H9 (cell line): ENCODE measurements at regions not wholly inside any gene's neighbourhood (a gene's known extent, or its start where the extent isn't known, plus 50 kb on each side); places are given as distances from the start of the nearest gene placed in this dataset.

Experiments used
- DNase-seq: peaks from one replicate; pipeline ENCODE4 v3.0.0-alpha.2; 2017
- H2AFZ ChIP-seq: one replicate; pipeline ENCODE4 v1.6.1; 2013; ENCODE audit warnings: mild to moderate bottlenecking, low read length, control low read depth, moderate library complexity
- H2AK5ac ChIP-seq: 2 replicates; pipeline ENCODE4 v1.6.1; 2013; ENCODE audit warnings: low read length, control low read depth, mixed read lengths; ENCODE audit not compliant: insufficient read length
- H2BK120ac ChIP-seq: one replicate; pipeline ENCODE4 v1.6.1; 2013; ENCODE audit warnings: low read depth, mild to moderate bottlenecking, low read length, control low read depth, inconsistent platforms; ENCODE audit not compliant: poor library complexity, severe bottlenecking
- H2BK12ac ChIP-seq: 2 replicates; pipeline ENCODE4 v1.6.1; 2013; ENCODE audit warnings: low read length, control low read depth, mixed read lengths, low read depth; ENCODE audit not compliant: insufficient read length
- H2BK15ac ChIP-seq: 2 replicates; pipeline ENCODE4 v1.6.1; 2013; ENCODE audit warnings: low read depth, low read length, control low read depth
- H2BK20ac ChIP-seq: one replicate; pipeline ENCODE4 v1.6.1; 2013; ENCODE audit warnings: low read depth, mild to moderate bottlenecking, low read length, control low read depth, inconsistent platforms; ENCODE audit not compliant: poor library complexity, severe bottlenecking
- H2BK5ac ChIP-seq: 2 replicates; pipeline ENCODE4 v1.6.1; 2013; ENCODE audit warnings: low read length, control low read depth, mixed read lengths; ENCODE audit not compliant: insufficient read length
- H3K14ac ChIP-seq: 2 replicates; pipeline ENCODE4 v1.6.1; 2013; ENCODE audit warnings: low read length, control low read depth; ENCODE audit not compliant: insufficient read depth
- H3K18ac ChIP-seq: 2 replicates; pipeline ENCODE4 v1.6.1; 2013; ENCODE audit warnings: low read depth, mild to moderate bottlenecking, mixed read lengths, low read length, control low read depth; ENCODE audit not compliant: insufficient read length
- H3K23ac ChIP-seq: 2 replicates; pipeline ENCODE4 v1.6.1; 2013; ENCODE audit warnings: low read length, control low read depth, mixed read lengths, low read depth; ENCODE audit not compliant: insufficient read length
- H3K23me2 ChIP-seq: 2 replicates; pipeline ENCODE4 v1.6.1; 2013; ENCODE audit warnings: low read depth, mild to moderate bottlenecking, mixed read lengths, low read length, control low read depth; ENCODE audit not compliant: insufficient read length, poor library complexity, severe bottlenecking
- H3K27ac ChIP-seq: 2 replicates; pipeline ENCODE4 v1.5.1; 2013; ENCODE audit warnings: low read length, control low read depth, mixed read lengths, low read depth; ENCODE audit not compliant: insufficient read length
- H3K27me3 ChIP-seq: 2 replicates; pipeline ENCODE4 v1.6.1; 2013; ENCODE audit warnings: low read length, control low read depth, inconsistent platforms; ENCODE audit not compliant: insufficient read depth
- H3K4ac ChIP-seq: 2 replicates; pipeline ENCODE4 v1.6.1; 2013; ENCODE audit warnings: low read depth, mild to moderate bottlenecking, control low read depth, inconsistent platforms, low read length, moderate library complexity
- H3K4me1 ChIP-seq: 2 replicates; pipeline ENCODE4 v1.6.1; 2013; ENCODE audit warnings: low read length, control low read depth, inconsistent platforms; ENCODE audit not compliant: insufficient read depth
- H3K4me2 ChIP-seq: 2 replicates; pipeline ENCODE4 v1.6.1; 2013; ENCODE audit warnings: low read length, control low read depth, mixed read lengths; ENCODE audit not compliant: insufficient read length, insufficient read depth
- H3K56ac ChIP-seq: 2 replicates; pipeline ENCODE4 v1.6.1; 2013; ENCODE audit warnings: low read depth, mild to moderate bottlenecking, mixed read lengths, low read length, control low read depth; ENCODE audit not compliant: insufficient read length
- H3K79me1 ChIP-seq: 2 replicates; pipeline ENCODE4 v1.6.1; 2013; ENCODE audit warnings: low read depth, mild to moderate bottlenecking, moderate library complexity, low read length, control low read depth, inconsistent platforms; ENCODE audit not compliant: insufficient read depth, poor library complexity, severe bottlenecking
- H3K79me2 ChIP-seq: 2 replicates; pipeline ENCODE4 v1.6.1; 2013; ENCODE audit warnings: low read length, control low read depth, inconsistent platforms; ENCODE audit not compliant: insufficient read depth
- H3K9ac ChIP-seq: 2 replicates; pipeline ENCODE4 v1.6.1; 2013; ENCODE audit warnings: low read length, control low read depth, mixed read lengths; ENCODE audit not compliant: insufficient read length; ENCODE audit errors: extremely low read depth
- H3K9me3 ChIP-seq: one replicate; pipeline ENCODE4 v1.6.1; 2013; ENCODE audit warnings: low read depth, low read length, inconsistent platforms; ENCODE audit not compliant: control insufficient read depth
- H3T11ph ChIP-seq: one replicate; pipeline ENCODE4 v1.6.1; 2013; ENCODE audit warnings: mild to moderate bottlenecking, low read length, control low read depth, inconsistent platforms
- H4K20me1 ChIP-seq: one replicate; pipeline ENCODE4 v1.6.1; 2013; ENCODE audit not compliant: control insufficient read depth, insufficient read length, insufficient read depth
- H4K5ac ChIP-seq: 2 replicates; pipeline ENCODE4 v1.6.1; 2013; ENCODE audit warnings: low read depth, mild to moderate bottlenecking, mixed read lengths, low read length, control low read depth; ENCODE audit not compliant: insufficient read length
- H4K8ac ChIP-seq: replicated peaks from 2 replicates; pipeline ENCODE4 v1.6.1; 2013; ENCODE audit warnings: low read length, control low read depth, mixed read lengths, low read depth; ENCODE audit not compliant: insufficient read length
- H4K91ac ChIP-seq: 2 replicates; pipeline ENCODE4 v1.6.1; 2013; ENCODE audit warnings: low read depth, mild to moderate bottlenecking, moderate library complexity, mixed read lengths, low read length, control low read depth; ENCODE audit not compliant: insufficient read length
- H3K27ac Mint-ChIP-seq, 3 experiments: 2 replicates in 2 of 3; 3 replicates in 1 of 3; pipeline ENCODE4 v1.8.0; 2020 to 2021; ENCODE audit warnings: mixed read lengths in 3 of 3, mild to moderate bottlenecking in 1 of 3, moderate library complexity in 1 of 3
- H3K27me3 Mint-ChIP-seq: 2 replicates; pipeline ENCODE4 v1.8.0; 2021; ENCODE audit warnings: low read depth, mild to moderate bottlenecking, moderate library complexity, mixed read lengths
- H3K36me3 Mint-ChIP-seq, 3 experiments: 2 replicates in 2 of 3; 3 replicates in 1 of 3; pipeline ENCODE4 v1.8.0; 2020 to 2021; ENCODE audit warnings: low read depth in 3 of 3, mixed read lengths in 3 of 3; ENCODE audit not compliant: insufficient read depth in 1 of 3
- H3K4me1 Mint-ChIP-seq, 2 experiments: 2 replicates each; pipeline ENCODE4 v1.8.0; 2020; ENCODE audit warnings: mixed read lengths in 2 of 2
- H3K4me3 Mint-ChIP-seq, 2 experiments: 2 replicates in 1 of 2; 3 replicates in 1 of 2; pipeline ENCODE4 v1.8.0; 2020 to 2021; ENCODE audit warnings: mild to moderate bottlenecking in 2 of 2, mixed read lengths in 2 of 2, moderate library complexity in 1 of 2
- H3K9me3 Mint-ChIP-seq, 2 experiments: 2 replicates in 1 of 2; 3 replicates in 1 of 2; pipeline ENCODE4 v1.8.0; 2020; ENCODE audit warnings: mild to moderate bottlenecking in 2 of 2, mixed read lengths in 2 of 2, moderate library complexity in 1 of 2
- CTCF ChIP-seq: fragments of 200-600 bp; sonication (generic); conservative IDR thresholded peaks from 3 replicates; pipeline ENCODE4 v1.8.0; 2021; ENCODE audit warnings: antibody characterized with exemption, mild to moderate bottlenecking
- WGBS: extraction: QIAGEN DNeasy Blood & Tissue Kit; methylation state at CpG from one replicate; pipeline ENCODE4 v1.1.7; 2013; ENCODE audit warnings: missing lambda C conversion rate, low lambda C conversion rate, mixed read lengths; ENCODE audit not compliant: insufficient read length; ENCODE audit errors: extremely low coverage; 5-methylcytosine and 5-hydroxymethylcytosine counted together

GRCh38 chr2:122194546-122194945 lies 439.1 kb downstream of the TSN start:
- Histone ChIP-seq H4K8ac (no peak overlapping the region), H3K14ac (no peak overlapping the region), H3K4me2 (no peak overlapping the region), H3K27ac (no peak overlapping the region), H2BK15ac (no peak overlapping the region), H3K23me2 (no peaks in the 10 kb centered on the region), H3K79me1 (no peaks in the 10 kb centered on the region), H3K23ac (no peak overlapping the region), H3K4me1 (0 out of 2 replicates have a peak, but pooled peaks cover 2% of the 10 kb centered on the region), H3K4ac (no peak overlapping the region), H4K91ac (no peak overlapping the region), H2AFZ (no peak overlapping the region), H2BK5ac (no peak overlapping the region), H3K56ac (no peak overlapping the region), H3K79me2 (0 out of 2 replicates have a peak, but pooled peaks cover 2% of the 10 kb centered on the region), H4K5ac (no peak overlapping the region), H2BK12ac (no peak overlapping the region), H4K20me1 (no peaks in the 10 kb centered on the region), H2BK20ac (no peak overlapping the region), H3T11ph (no peak overlapping the region), H3K27me3 (no peaks in the 10 kb centered on the region), H3K9me3 (no peaks in the 10 kb centered on the region), H2AK5ac (no peak overlapping the region), H3K18ac (no peak overlapping the region), H2BK120ac (no peak overlapping the region), H3K9ac (no peak overlapping the region)
- WGBS = no CpG with 5 or more reads among the region's 2 CpGs
- DNase-seq = no peak
- Mint-ChIP-seq H3K4me3 (no peak overlapping the region), H3K27me3 (no peaks in the 10 kb centered on the region), H3K27ac (no peak overlapping the region), H3K4me1 (peaks cover 3 to 27% of the 10 kb centered on the region in 2 experiments; a peak in 2 of 4 replicates), H3K36me3 (peaks cover 2 to 10% (median 3%) of the 10 kb centered on the region in 3 experiments; a peak in 5 of 7 replicates), H3K9me3 (peaks cover 6 to 8% of the 10 kb centered on the region in 2 experiments; a peak in 4 of 5 replicates)
- TF ChIP-seq CTCF = no peak
